Ureter (tissue), 1 donor: ENCODE measurements at regions not wholly inside any gene's neighbourhood (a gene's known extent, or its start where the extent isn't known, plus 50 kb on each side); places are given as distances from the start of the nearest gene placed in this dataset.

Experiments used
- DNase-seq: peaks from one replicate; pipeline ENCODE4 v3.0.0-alpha.2; 2020; ENCODE audit warnings: low spot score
- donor health status: DM: yes; HTN: yes; CAD: no.

DNA sequence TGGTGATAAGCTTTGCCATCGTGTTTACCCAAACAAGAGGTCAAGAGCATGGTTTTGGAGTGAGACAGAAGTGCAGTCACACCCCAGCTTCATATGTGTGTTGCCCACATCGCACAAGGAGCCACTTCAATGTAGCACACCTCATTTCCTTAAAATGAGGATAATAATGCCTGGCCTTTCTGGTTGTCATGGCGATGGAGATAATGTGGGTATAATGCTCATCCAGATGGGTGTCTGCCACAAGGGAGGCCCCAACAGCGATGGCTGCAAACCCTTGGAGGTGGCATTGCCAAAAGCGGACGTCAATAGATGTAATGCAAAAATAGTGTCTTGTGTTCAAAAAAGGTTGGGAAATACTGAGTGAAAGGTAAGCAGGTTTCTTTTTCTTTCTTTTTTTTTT is 83.1 kb upstream of the AJAP1 start:
- no peak for DNase-seq

DNA sequence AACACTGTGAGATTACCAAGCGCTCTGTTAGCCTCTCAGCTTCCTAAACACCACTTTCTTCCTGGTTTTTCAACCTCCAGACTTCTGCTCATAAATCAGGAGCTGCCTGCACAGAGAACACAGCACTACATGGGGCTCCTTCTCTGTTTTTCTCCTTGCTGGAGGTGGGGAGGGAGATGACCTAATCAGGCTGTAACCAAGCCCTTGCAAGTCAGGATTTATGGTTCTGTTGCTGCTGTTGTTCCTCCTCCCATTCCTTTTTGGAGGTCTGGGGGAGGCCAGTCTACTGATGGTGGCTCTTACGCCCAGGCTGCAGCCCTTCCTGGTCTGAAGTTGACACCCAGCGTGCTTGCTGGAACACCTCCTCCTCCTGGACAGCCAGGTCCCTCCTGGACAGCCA is 80.9 kb upstream of the AJAP1 start:
- no peak for DNase-seq

DNA sequence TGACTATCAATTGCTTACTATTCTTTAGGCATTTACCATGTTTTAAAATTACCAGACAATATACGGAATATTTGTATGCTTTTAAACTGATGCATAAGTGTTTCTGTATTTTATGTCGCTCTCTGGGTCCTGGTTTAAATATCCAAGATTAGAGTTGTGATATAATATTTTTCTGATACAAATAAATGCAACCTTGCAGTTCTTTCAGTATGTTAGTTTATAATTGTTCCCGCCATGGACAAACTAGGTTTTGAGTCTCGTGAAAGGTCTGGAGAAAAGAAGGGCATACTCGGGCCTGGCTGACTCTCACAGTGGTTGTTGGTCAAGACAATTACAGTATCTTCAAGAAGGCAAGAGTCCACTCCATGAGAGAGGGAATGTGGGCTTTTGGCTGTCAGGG is 72.6 kb upstream of the AJAP1 start:
- no peak for DNase-seq

DNA sequence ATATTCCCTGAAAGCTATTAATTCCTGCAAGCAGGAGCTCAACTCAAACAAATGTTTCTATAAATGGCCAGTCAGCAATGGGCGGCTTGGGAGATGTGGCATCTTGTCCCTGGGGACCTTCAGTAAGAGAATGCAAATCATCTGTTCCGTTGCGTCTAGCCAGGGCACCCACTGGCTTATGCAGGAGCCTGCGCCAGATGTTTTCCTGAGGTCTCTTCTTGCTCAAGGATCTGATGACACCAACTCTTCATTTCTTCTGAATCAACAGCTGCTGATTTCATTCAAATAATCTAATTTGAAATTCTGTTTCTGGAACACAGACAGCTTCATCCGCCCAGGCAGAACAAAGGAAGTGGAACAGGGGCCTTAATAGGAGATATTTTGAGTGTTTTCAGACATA is 70.0 kb upstream of the AJAP1 start:
- no peak for DNase-seq

DNA sequence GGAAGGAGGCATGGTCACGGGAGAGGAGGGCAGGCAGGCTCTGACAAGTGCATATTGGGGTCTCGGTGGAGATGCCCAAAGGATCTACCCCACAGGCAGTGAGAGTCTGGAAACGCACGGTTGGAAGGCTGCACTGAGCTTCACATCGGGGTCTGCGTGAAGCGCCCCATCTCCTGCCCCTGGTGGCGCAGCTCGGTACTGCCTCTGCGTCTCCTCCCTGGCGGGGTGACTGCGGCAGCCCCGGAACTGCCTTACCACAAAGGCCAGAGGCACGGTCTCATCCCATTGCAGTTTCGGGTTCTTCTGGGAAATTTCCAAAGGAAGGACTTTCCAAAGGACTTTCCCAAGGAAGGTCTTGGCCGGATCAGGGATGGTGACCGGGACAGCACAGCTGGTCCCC is 69.2 kb upstream of the AJAP1 start:
- no peak for DNase-seq

DNA sequence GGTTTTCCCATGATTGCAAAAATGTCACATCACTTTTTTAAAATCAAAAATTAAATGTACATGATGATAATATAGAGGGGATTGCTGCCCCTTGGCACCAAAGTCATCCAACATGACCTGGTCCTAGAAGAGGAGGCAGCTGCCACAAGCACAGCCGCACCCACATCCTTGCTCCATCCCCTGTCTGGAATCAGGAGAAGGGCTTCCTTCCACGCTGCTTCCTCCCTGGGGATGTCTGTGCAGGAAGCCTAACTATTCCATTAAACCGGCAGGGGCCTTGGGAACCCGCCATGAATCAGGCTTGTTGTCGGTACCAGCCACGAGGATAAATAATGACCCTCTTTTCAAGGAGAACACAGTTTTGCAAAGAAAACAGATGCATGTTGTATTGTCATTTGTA is 68.7 kb upstream of the AJAP1 start:
- DNase-seq = no peak

DNA sequence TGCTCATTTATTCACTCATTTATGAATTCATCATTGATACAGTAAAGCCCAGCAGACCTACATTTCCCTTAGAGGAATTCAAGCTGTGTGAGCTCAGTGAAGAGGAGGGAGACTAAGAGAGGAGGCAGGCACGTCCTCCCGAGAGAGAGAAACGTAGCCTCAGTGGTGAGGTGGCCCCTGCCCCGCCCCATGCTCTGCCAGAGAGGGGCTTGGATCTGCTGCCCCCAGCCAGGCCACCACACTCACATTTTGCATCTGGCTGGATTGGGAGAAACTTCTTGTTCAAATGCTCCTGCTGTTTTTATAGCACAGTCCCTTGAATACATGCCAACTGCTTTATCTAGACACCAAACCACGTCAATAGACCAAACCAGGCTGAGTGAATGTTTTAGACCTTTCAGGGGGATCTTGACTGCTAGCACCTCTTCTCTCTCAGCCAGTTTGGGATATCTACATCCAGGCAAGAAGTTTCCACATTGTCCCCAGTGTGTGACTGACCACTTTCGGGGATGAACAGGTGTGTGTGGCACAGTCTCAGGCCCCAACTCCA is 67.7 kb upstream of the AJAP1 start:
- no peak for DNase-seq

DNA sequence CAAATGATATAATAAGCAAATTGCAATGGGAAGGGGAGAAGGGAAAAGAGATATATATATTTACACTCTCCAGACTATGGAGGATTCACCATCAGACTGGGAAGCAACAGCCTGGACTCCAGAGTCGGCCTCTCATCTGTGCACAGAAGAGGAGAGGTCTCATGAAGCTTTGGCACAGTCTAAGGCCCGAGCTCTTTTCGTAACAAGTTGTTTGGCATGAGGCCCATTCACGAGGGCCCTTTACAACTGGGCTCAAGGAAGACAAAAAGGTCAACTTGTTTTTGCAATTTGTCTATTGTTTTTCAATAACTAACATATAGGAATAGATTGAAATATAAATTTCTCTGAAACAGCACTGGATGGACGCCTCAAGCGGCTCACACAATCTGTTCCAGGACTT is 66.7 kb upstream of the AJAP1 start:
- no peak for DNase-seq

DNA sequence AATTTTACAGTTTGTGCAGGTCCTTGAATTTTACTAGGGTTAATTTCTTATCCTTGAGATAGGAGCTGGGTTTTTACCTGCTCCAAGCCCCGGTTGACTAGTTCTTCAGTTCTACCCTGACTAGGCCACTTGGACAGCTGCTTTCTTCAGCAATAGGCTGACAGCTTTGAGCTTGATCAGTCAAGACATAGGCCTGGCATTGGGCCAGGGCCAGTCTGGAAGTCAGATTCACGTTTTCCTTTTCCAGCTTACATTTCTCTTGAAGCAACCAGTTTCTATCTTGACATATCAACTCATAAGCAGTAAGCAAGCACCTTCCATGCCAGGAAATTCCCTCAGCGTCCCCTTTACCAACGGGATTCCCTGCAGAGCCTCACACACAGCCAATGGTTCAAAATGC is 63.7 kb upstream of the AJAP1 start:
- DNase-seq = no peak

DNA sequence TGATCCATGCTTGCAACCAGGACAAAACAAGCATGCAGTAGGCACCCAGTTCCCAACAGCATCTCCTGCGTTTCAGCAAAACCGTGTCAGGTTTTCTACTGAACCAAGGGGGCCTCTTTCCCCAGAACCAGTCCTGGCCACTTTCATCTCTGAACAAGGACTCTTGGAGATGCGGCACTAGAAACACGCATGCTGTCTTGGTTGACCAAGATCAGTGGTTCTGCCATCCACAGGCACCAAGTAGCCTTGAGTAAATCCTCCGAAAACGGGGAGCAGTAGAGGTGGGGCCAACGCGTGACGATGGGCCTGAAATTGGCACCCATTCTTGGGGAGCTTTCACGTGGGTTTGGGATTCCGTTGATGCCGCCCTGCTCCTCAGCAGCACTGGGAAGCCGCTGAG is 62.5 kb upstream of the AJAP1 start:
- no peak for DNase-seq

DNA sequence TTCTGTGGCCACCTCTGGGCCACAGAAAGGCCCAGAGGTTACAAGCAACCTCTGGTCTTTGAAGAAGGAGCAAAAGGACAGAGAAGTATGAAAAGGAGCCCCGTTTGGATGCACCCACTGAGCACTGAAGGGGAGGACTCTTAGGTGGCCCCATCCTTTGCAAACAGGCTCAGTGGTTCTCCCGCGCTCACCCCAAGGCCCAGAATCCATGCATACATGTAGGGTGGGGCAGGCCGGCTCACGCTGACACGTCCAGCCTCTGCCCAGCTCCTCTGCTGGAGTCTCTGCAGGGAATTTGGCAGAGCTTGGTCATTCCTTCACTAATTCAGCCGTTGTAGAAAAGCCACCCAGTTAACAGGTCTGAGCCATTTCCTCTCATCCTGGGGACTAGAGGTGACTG is 61.3 kb upstream of the AJAP1 start:
- no peak for DNase-seq

DNA sequence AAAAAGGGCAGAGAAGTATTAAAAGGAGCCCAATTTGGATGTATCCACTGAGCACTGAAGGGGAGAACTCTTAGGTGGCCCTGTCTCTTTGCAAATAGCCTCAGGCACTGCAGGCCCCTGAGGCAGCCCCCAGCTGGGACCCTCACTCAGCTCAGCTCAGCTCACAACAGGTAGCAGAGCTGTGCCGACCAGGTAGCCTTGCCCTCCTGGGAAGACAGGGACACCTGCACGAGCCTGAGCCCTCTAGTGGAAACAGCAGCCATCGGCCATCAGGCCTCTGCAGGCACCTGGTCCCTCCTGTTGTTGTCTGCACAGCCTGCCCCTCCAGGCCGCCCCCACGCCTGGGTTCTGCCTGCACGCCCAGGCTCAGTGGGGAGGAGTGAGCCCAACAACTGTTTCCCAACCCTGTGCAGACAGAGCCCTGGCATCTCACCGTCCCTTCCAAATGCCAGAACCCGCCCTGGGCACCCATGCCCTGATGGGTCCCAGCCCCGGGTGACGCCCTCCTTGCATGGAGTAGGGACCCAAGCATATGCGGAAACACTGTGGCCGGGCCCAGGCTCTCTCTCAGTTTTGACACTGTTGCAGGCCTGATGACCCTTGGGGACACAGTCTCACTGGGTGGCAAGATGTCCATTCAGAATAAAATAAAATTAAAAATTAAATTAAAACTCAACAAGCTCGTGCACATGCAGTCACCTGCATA is 60.0 kb upstream of the AJAP1 start:
- DNase-seq = no peak

DNA sequence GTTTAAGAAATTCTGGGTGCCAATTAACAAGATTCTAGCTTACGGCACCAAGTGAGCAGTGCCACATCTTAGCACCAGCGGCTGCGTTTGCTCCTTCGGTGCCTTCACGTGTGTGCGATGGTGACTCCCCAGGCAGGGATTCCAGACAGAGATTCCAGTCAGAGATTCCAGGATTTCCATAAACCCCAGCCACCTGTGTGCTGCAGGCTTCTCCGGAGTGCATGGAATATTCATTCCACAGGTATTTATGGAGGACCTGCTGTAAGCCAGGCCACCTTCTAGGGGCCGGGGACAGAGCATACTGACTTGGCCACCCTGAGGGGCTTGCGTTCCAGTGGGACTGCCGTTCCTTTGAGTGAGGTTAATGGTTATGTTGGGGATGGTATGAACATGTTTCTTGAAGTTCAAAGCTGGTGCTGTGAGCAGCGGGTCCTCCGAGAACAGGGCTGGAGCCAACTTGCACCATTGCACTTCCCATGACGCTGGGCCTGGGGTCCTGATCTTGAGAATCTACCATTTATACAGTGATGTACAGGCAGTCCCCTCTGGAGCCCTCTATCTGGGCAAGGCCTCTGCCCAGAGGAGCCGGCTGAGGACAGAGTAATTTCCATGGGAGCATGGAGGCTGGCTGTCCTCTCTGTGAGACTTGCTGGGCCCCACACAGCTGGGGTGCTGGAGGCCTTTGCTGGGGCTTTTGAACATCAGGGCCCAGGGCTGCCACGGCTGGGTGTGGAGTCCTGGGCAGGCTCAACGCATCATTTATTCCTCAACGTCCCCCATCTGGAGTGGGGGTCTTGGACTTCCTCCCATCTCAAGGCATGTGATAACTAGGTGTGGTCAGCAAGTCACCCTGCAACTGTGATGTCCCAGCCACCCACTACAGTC is 58.8 kb upstream of the AJAP1 start:
- no peak for DNase-seq

DNA sequence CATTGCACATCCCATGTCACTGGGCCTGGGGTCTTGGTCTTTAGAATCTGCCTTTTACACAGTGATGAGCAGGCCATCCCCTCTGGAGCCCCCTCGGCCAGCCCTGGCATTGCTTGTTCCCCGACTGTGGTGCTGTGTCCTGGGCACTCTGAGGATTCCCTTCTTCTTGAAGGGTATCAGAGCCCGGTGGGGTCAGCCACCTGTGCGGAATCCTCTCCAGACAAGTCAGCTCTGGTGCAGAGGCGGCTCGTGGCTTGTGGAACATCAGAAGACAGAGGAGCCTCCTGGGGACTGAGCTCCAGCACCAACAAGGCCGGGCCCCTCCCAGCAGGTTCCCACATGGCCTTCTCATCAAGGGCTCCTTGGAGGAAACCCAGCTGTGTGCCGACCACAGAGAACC is 57.9 kb upstream of the AJAP1 start:
- DNase-seq = no peak

DNA sequence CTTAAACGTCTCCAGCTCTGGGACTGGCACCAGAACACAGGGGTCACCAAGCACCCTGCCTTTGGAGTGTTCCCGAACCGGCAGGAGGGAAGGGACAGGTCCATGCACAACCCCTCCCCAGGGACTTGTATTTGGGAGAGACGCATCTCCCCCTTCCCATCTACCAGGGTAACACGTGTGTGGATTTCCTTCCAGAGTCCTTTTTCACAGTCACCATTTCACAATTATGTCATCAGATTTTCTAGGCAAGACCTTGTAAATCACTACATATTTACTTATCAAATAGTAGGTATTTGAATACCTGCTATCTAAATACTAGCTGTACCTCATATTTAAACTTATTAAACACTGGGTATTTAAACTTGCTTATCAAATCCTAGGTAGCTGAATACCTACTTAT is 57.4 kb upstream of the AJAP1 start:
- no peak for DNase-seq

DNA sequence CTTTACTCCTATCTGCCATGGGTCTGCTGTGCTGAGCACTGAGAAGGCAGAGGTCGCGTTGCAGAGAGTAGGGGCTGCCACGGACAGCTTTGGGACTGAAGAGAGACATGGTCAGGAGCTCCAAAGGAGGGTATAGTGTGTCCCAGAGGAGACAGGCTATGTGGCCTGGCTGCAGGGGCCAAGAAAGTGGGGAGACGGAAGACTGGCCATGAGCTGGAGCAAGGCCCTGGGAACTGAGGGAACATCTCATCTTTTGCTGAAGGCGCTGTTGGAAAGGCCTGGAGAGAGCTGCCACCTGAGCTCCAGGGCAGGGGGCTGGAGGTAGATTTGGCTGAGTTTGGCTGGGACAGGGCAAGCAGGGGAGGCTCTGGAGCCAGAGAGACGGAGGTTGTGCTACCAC is 55.8 kb upstream of the AJAP1 start:
- DNase-seq = no peak

DNA sequence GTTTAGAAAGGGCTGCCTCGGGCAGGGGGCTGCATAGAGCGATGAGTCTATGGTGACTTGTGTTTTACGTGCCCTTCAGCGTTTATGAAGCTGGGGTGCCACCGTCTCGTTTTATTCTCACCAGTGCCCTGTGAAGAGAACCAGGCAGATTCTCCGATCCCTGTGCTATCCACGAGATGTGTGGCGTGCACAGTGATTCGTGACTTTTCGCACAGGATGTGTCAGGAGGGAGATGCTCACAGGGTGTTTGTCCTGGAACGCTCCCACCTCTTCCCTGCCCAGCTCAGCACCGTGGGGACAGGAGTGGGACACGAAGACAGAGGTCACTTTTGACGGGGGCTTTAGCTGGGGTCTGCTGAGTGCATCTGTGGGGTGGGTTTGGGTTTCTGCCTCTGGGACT is 54.9 kb upstream of the AJAP1 start:
- DNase-seq = no peak

DNA sequence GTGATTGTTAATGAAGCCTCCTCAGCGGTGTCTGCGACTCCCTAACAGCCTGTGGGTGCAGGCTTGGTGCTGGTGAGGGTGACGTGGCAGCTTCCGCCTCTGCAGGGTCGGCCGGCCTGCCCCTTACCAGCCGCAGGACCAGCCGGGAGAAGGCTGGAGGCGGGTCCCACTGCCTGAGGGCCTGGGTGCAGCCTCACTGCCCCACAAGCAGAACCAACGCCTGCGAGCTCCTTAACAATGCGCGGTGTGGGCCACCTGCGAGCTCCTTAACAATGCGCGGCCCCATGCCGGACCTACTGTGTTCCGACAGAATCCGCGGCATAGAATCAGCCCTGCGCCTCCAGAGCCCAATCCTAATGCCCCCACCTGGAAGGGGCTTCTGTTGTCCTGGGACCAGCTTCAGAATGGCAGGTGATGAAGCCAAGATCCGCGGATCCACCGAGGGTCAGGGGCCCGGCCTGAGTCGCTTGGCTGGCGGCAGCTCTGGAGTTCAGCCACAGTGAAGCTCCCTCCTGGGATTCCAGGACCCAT is 54.4 kb upstream of the AJAP1 start:
- no peak for DNase-seq

DNA sequence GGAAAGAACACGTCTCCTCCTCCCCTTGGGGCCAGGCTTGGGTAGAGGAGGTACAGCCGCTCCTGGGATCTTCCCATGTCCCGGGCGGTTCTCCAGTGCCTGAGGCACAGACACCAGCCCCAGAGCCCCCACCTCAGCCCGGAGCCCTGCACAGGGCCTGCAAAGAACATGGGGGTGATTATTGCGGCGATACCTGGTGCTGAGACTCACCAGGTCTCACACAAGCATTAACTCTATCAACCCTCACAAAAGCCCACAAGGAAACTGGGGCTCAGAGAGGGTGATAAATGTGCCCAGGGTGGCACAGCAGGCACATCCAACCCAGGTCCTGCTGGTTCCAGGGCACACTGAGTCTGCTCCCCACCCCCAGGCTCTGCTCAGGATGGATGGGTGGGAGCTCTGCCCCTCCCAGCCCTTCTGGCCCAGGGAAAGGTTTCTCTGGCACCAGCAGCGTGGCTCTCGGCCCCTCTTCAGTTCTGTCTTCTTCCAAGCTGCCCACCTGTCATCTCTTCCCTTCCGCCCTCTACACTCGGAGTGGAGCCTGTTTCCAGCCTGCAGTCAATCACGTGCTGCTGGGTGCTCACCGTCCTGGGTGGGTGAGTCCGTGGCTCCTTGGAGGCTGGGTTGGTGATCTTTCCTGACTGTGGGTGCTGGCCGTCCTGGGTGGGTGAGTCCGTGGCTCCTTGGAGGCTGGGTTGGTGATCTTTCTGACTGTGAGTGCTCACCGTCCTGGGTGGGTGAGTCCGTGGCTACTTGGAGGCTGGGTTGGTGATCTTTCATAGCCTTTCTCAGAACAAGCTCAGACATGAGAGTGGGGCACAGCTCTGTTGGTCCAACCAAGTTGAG is 53.6 kb upstream of the AJAP1 start:
- no peak for DNase-seq

DNA sequence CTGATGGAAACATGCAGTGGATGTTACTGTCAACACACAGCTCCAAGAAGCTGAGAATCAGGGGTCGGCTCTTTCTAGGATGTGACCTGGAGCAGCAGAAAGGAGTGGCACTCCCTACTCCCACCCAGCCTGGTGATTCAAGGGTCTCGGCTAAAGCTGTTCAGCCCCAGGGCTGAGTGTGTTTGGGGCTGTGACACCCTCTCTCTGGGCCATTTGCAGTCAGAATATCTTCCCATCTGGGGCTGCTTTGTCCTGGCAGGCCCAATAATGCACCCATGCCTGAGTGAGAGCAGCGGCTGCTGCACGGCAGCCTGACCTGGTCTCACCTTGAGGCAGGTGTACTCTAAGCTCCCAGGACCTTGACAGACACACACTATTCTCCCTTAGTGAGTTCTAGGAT is 52.5 kb upstream of the AJAP1 start:
- no peak for DNase-seq

DNA sequence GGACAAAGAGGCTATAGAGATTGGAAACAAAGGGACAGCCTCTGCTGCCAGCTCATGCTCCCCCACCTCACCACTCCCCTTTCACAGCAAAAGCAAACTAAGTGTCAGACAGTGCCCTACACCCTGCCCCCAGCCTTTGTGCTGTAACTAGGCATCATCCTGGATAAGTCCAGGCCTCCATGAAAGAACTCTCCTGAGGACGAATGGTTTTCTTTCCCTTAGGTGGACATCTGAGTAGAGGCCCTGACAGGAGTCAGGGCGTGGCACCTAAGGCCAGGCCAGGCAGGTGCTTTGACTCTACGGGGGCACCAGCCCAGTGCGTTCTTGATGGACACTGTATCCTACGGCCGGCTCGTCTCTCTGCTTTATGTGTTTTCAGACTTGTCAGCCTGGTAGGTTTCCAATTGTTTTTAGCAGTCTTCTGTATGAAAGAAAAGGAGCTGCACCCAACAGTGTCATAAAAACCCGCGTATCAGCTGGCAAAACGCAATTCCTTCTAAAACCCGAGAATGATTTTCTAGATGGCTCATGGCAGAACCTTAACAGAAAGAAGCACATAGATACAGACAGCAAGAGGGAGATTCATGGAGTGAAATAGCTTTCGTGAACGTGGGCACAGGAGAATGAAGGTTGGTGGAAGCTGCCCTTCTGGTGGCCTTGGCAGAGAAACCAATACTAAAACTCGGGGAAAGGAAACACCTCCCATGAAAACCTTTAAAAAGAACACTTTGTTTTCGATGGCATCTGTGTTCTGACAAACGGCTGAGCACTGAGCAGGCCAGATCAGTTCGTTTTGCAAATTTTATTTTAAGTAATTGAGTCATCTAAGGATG is 51.7 kb upstream of the AJAP1 start:
- DNase-seq = no peak
